ENCODE measurements at regions not wholly inside any gene's neighbourhood (a gene's known extent, or its start where the extent isn't known, plus 50 kb on each side); places are given as distances from the start of the nearest gene placed in this dataset.
"Not testable (repeated sequence)": the region's sequence is repeated elsewhere in the genome, so short reads cannot be mapped to it uniquely, and the experiment has no call there.

GRCh38 chr4:189861101-189861500 is 79.6 kb upstream of the FRG1 start:
- no peak overlapping the region for H3K4me3 Mint-ChIP-seq
- H3K27me3 Mint-ChIP-seq = no peaks in the 10 kb centered on the region
- DNase-seq = no peak
- peaks cover 0 to 4% (median 2%) of the 10 kb centered on the region in 5 donors for H3K9me3 Mint-ChIP-seq
- H3K4me1 Mint-ChIP-seq = no peaks in the 10 kb centered on the region
- peaks cover 0 to 15% (median 0%) of the 10 kb centered on the region in 3 donors for H3K36me3 Mint-ChIP-seq
- no peaks in the 10 kb centered on the region for H3K36me3 ChIP-seq (ENCODE audit: insufficient read depth, low read length)
- no peaks in the 10 kb centered on the region for H3K27me3 ChIP-seq (ENCODE audit: insufficient read depth, low read length, poor library complexity, severe bottlenecking)
- ChIA-PET POLR2A (no interaction called here), CTCF (no interaction called here)
- H3K4me3 ChIP-seq (ENCODE audit: low read length) = no peak overlapping the region
- H3K27ac Mint-ChIP-seq = no peak overlapping the region
- H3K27ac ChIP-seq (ENCODE audit: low read depth, low read length) = no peak overlapping the region
- no peaks in the 10 kb centered on the region for H3K4me1 ChIP-seq (ENCODE audit: insufficient read depth, low read length)
- no peaks in the 10 kb centered on the region for H3K9me3 ChIP-seq (ENCODE audit: low read length)

DNA sequence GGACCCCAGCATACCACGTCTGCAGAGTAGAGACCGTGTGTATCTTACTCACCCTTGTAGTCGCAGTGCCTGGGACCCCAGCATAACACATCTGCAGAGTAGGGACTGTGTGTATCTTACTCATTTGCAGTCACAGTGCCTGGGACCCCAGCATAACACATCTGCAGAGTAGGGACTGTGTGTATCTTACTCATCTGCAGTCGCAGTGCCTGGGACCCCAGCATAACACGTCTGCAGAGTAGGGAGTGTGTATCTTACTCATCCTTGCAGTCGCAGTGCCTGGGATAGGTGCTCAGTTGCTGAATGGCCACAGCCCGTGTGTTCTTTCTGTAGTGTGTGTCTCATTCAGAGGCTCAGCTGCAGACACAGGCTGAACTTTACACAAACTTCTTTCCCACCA is 71.4 kb upstream of the FRG1 start:
- no peaks in the 10 kb centered on the region for H3K27me3 Mint-ChIP-seq
- H3K36me3 Mint-ChIP-seq = no peaks in the 10 kb centered on the region
- H3K4me1 ChIP-seq (ENCODE audit: insufficient read depth, low read length) = no peaks in the 10 kb centered on the region
- POLR2A ChIA-PET = no interaction called here
- no peaks in the 10 kb centered on the region for H3K36me3 ChIP-seq (ENCODE audit: insufficient read depth, low read length)
- no peak overlapping the region for H3K4me3 ChIP-seq (ENCODE audit: low read length)
- CTCF ChIA-PET = no interaction called here
- H3K27ac ChIP-seq (ENCODE audit: low read depth, low read length) = no peak overlapping the region
- H3K27ac Mint-ChIP-seq = no peak overlapping the region
- H3K9me3 Mint-ChIP-seq = no peaks in the 10 kb centered on the region
- no peaks in the 10 kb centered on the region for H3K27me3 ChIP-seq (ENCODE audit: insufficient read depth, low read length, poor library complexity, severe bottlenecking)
- no peak for DNase-seq
- no peak overlapping the region for H3K4me3 Mint-ChIP-seq
- H3K4me1 Mint-ChIP-seq = no peaks in the 10 kb centered on the region
- H3K9me3 ChIP-seq (ENCODE audit: low read length) = no peaks in the 10 kb centered on the region

DNA sequence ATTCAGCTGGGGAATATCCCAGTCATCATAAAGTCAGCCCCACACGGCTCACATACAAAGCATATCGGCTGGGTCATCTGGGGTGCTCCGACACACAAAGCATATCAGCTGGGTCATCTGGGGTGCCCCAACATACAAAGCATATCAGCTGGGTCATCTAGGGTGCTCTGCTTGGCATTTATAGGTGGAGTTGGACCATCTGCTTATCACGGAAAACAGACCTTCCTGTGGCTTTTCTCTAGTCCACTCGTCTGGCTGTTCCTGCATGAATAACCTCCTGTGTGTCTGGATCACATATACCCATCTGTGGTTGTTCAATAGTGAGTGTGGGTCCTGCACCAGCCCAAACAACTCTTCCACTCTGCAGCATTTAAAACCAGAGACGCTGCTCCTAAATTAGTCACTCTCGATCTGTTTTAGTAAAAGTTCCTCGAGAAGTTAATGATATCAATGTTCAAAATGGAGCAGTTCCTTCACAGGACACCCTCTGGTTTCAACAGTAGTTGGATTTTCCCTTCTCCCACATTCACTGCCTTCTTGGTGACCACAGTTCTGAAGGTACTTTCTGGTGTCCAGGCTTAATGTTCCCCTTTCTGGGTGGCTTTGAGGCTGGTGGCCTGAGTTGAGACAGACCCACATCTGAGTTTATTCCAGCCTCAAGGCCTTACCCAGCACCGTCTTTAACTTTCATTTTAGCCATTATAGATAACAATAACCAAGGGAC is 70.0 kb upstream of the FRG1 start:
- Histone ChIP-seq H3K36me3 (ENCODE audit: insufficient read depth, low read length) (no peaks in the 10 kb centered on the region), H3K9me3 (ENCODE audit: low read length) (no peaks in the 10 kb centered on the region), H3K27me3 (ENCODE audit: insufficient read depth, low read length, poor library complexity, severe bottlenecking) (no peaks in the 10 kb centered on the region), H3K4me3 (ENCODE audit: low read length) (no peak overlapping the region), H3K4me1 (ENCODE audit: insufficient read depth, low read length) (no peaks in the 10 kb centered on the region), H3K27ac (ENCODE audit: low read depth, low read length) (no peak overlapping the region)
- Mint-ChIP-seq H3K27me3 (no peaks in the 10 kb centered on the region), H3K27ac (no peak overlapping the region), H3K9me3 (peaks cover 0 to 2% (median 0%) of the 10 kb centered on the region in 5 donors), H3K36me3 (no peaks in the 10 kb centered on the region), H3K4me3 (no peak overlapping the region), H3K4me1 (no peaks in the 10 kb centered on the region)
- ChIA-PET POLR2A (no interaction called here), CTCF (no interaction called here)
- DNase-seq = no peak

DNA sequence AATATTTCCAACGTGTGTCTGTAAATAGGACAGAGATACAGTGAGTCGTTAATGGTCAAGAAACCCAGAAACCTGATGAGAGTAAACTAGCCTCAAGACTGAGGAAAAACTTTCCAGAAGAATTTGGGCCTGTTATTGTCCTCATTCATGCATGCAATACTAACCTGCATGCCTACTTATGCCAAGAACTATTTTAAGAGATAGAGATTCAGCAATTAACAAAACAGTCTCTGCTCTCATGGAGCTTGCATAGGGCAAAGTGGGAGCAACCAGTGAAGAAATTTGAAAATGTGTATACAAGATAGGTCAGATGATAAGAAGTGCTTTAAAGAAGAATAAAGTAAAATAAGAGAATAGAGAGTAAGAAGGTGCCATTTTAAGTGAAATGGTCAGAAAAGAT is 66.1 kb upstream of the FRG1 start:
- Histone ChIP-seq H3K4me1 (ENCODE audit: insufficient read depth, low read length) (no peaks in the 10 kb centered on the region), H3K27me3 (ENCODE audit: insufficient read depth, low read length, poor library complexity, severe bottlenecking) (no peaks in the 10 kb centered on the region), H3K27ac (ENCODE audit: low read depth, low read length) (no peak overlapping the region), H3K36me3 (ENCODE audit: insufficient read depth, low read length) (no peaks in the 10 kb centered on the region), H3K4me3 (ENCODE audit: low read length) (no peak overlapping the region), H3K9me3 (ENCODE audit: low read length) (no peaks in the 10 kb centered on the region)
- Mint-ChIP-seq H3K4me3 (no peak overlapping the region), H3K9me3 (peaks cover 0 to 4% (median 2%) of the 10 kb centered on the region in 5 donors), H3K4me1 (no peaks in the 10 kb centered on the region), H3K27ac (no peak overlapping the region), H3K27me3 (no peaks in the 10 kb centered on the region), H3K36me3 (peaks cover 0 to 8% (median 0%) of the 10 kb centered on the region in 3 donors)
- POLR2A ChIA-PET = no interaction called here
- CTCF ChIA-PET = no interaction called here
- DNase-seq = no peak

GRCh38 chr4:189881190-189881589 is 59.5 kb upstream of the FRG1 start:
- H3K9me3 Mint-ChIP-seq; H3K27me3 Mint-ChIP-seq; H3K4me3 ChIP-seq (ENCODE audit: low read length); H3K36me3 ChIP-seq (ENCODE audit: insufficient read depth, low read length); H3K27ac Mint-ChIP-seq; H3K4me1 ChIP-seq (ENCODE audit: insufficient read depth, low read length); CTCF ChIA-PET; H3K9me3 ChIP-seq (ENCODE audit: low read length); H3K4me3 Mint-ChIP-seq; H3K4me1 Mint-ChIP-seq; H3K27me3 ChIP-seq (ENCODE audit: insufficient read depth, low read length, poor library complexity, severe bottlenecking); POLR2A ChIA-PET; H3K27ac ChIP-seq (ENCODE audit: low read depth, low read length): not testable (repeated sequence)
- peak in 1 of 5 donors; percentile 48 for DNase-seq
- peaks cover 0 to 16% (median 0%) of the 10 kb centered on the region in 3 donors for H3K36me3 Mint-ChIP-seq

- Mint-ChIP-seq H3K4me1 (peaks cover 8 to 17% (median 8%) of the 10 kb centered on the region in 3 donors), H3K36me3 (peaks cover 0 to 39% (median 13%) of the 10 kb centered on the region in 3 donors), H3K9me3 (peaks cover 10 to 22% (median 14%) of the 10 kb centered on the region in 5 donors)
- H3K27me3 ChIP-seq (ENCODE audit: insufficient read depth, low read length, poor library complexity, severe bottlenecking); H3K4me3 Mint-ChIP-seq; H3K27me3 Mint-ChIP-seq; H3K27ac ChIP-seq (ENCODE audit: low read depth, low read length); H3K4me1 ChIP-seq (ENCODE audit: insufficient read depth, low read length); CTCF ChIA-PET; H3K36me3 ChIP-seq (ENCODE audit: insufficient read depth, low read length); H3K9me3 ChIP-seq (ENCODE audit: low read length); H3K4me3 ChIP-seq (ENCODE audit: low read length); DNase-seq; H3K27ac Mint-ChIP-seq; POLR2A ChIA-PET: not testable (repeated sequence)
Measured at GRCh38 chr4:189888407-189888806, 52.3 kb upstream of the FRG1 start.

Measured in CD8-positive, alpha-beta memory T cell (primary cell).